ENCODE measurements at regions not wholly inside any gene's neighbourhood (a gene's known extent, or its start where the extent isn't known, plus 50 kb on each side); places are given as distances from the start of the nearest gene placed in this dataset.

DNA sequence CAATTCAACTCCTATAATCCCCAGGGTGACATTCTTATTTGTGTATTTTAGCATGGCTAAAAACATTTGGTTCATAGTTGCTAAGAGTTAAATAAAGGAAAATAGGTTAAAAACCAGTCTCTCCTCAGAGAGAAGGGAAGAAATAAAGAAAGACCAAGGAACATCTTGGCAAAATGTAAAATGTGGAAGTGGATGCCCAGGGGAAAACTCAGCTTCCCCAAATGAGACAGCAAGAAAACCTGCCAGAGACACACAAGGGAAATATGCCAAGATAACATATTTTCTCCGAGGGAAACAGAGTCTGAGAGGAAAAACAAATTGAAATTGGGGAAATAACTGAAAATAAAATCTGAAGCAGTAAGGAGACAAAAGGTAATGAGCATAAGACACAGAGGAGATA lies 1569.3 kb downstream of the PCDH18 start:
- TF ChIP-seq POLR2A (IDR thresholded peaks at IDR 0.05; ENCODE audit: low read length) (no peak), GATA1 (IDR thresholded peaks at IDR 0.05; ENCODE audit: low read depth, low read length) (no peak)

All from erythroblast (primary cell).